Body of pancreas (tissue), 4 donors: ENCODE measurements at regions not wholly inside any gene's neighbourhood (a gene's known extent, or its start where the extent isn't known, plus 50 kb on each side); places are given as distances from the start of the nearest gene placed in this dataset.

ENCODE experiments used
- ATAC-seq: fragments of 150-250 bp; one replicate; pipeline ENCODE4 v1.9.1; 2016
- DNase-seq, 4 donors: peaks; one replicate each; pipeline ENCODE4 v3.0.0-alpha.2; 2019
- H3K27ac ChIP-seq, 4 donors: fragments of 200-600 bp; sonication (generic); 1 replicate in 3 of 4; 2 replicates in 1 of 4; pipeline versions ENCODE4 v1.5.1 to v1.6.1; 2016 to 2019; ENCODE audit warnings: mild to moderate bottlenecking in 1 of 4, mixed read lengths in 1 of 4, moderate library complexity in 1 of 4
- H3K27me3 ChIP-seq, 2 donors: fragments of 200-600 bp; sonication (generic); one replicate each; pipeline ENCODE4 v1.6.0; 2016; ENCODE audit warnings: mild to moderate bottlenecking in 1 of 2
- H3K36me3 ChIP-seq, 2 donors: fragments of 200-600 bp; sonication (generic); replicated peaks in 1 of 2; 2 replicates each; pipeline ENCODE4 v1.5.1; 2016; ENCODE audit warnings: low read depth in 2 of 2; ENCODE audit not compliant: insufficient read depth in 1 of 2
- H3K4me1 ChIP-seq: fragments of 200-600 bp; sonication (generic); one replicate; pipeline ENCODE4 v1.6.0; 2016
- H3K4me3 ChIP-seq, 2 donors: fragments of 200-600 bp; sonication (generic); 1 replicate in 1 of 2; 2 replicates in 1 of 2; pipeline ENCODE4 v1.5.1; 2016 to 2019
- H3K9me3 ChIP-seq, 3 donors: fragments of 200-600 bp; sonication (generic); 1 replicate in 2 of 3; 2 replicates in 1 of 3; pipeline ENCODE4 v1.5.1; 2016
- CTCF ChIP-seq, 7 experiments: fragments of 450-650 bp in 4 of 7; fragments of 200-600 bp in 3 of 7; sonication (generic) in 3 of 7; IDR thresholded peaks; one replicate each; pipeline ENCODE4 v1.5.1; 2016 to 2019; ENCODE audit warnings: antibody characterized with exemption in 7 of 7
- POLR2A ChIP-seq, 3 donors: fragments of 450-650 bp; IDR thresholded peaks; one replicate each; pipeline ENCODE4 v1.6.1; 2016; ENCODE audit warnings: antibody characterized with exemption in 3 of 3, mild to moderate bottlenecking in 2 of 3
- WGBS, 2 donors: methylation state at CpG; one replicate each; pipeline ENCODE4 v1.1.5; 2017; 5-methylcytosine and 5-hydroxymethylcytosine counted together
- intact Hi-C: fragments of 100-400 bp; cut with DNase I; formaldehyde crosslinking; loops from one replicate; pipeline ENCODE4 v1.15.1; 2023

- ATAC-seq (no peak), DNase-seq (no peak)
- no peaks in the 10 kb centered on the region for H3K36me3 ChIP-seq
- H3K9me3 ChIP-seq: no peaks in the 10 kb centered on the region
- H3K27ac ChIP-seq: no peak overlapping the region
- no peak for TF ChIP-seq CTCF (IDR thresholded peaks at IDR 0.05)
- no peak overlapping the region for H3K4me3 ChIP-seq
- intact Hi-C loops: no loop called here
- WGBS, 2 donors: 52 to 55% methylated on average over 6 of the region's 6 CpGs
- no peaks in the 10 kb centered on the region for H3K27me3 ChIP-seq
- no peaks in the 10 kb centered on the region for H3K4me1 ChIP-seq
Measured at GRCh38 chr5:118279540-118280294, 708.6 kb downstream of the DTWD2 start.

GRCh38 chr5:118270526-118270925 is 717.8 kb downstream of the DTWD2 start:
- Histone ChIP-seq H3K4me1 (no peaks in the 10 kb centered on the region), H3K27ac (no peak overlapping the region), H3K36me3 (no peaks in the 10 kb centered on the region), H3K4me3 (no peak overlapping the region), H3K27me3 (no peaks in the 10 kb centered on the region), H3K9me3 (no peaks in the 10 kb centered on the region)
- no peak for TF ChIP-seq CTCF (IDR thresholded peaks at IDR 0.05)
- no peak for TF ChIP-seq POLR2A (IDR thresholded peaks at IDR 0.05)
- no peak for DNase-seq
- intact Hi-C loops: no loop called here
- no peak for ATAC-seq
- 68 to 78% methylated on average over 1 of the region's 1 CpG for WGBS, 2 donors

GRCh38 chr5:118258223-118258622 is 730.1 kb downstream of the DTWD2 start:
- intact Hi-C loops: no loop called here
- no peak overlapping the region for H3K4me3 ChIP-seq
- 52 to 59% methylated on average over 1 of the region's 1 CpG for WGBS, 2 donors
- no peaks in the 10 kb centered on the region for H3K9me3 ChIP-seq
- H3K27me3 ChIP-seq: no peaks in the 10 kb centered on the region
- DNase-seq (no peak), ATAC-seq (no peak)
- TF ChIP-seq CTCF (IDR thresholded peaks at IDR 0.05) (no peak), POLR2A (IDR thresholded peaks at IDR 0.05) (no peak)
- no peaks in the 10 kb centered on the region for H3K36me3 ChIP-seq
- H3K4me1 ChIP-seq: no peaks in the 10 kb centered on the region
- no peak overlapping the region for H3K27ac ChIP-seq

GRCh38 chr5:118257066-118257465 is 731.3 kb downstream of the DTWD2 start:
- no peaks in the 10 kb centered on the region for H3K36me3 ChIP-seq
- no peak overlapping the region for H3K27ac ChIP-seq
- no peak for ATAC-seq
- no peak for DNase-seq
- no peaks in the 10 kb centered on the region for H3K9me3 ChIP-seq
- TF ChIP-seq CTCF (IDR thresholded peaks at IDR 0.05): no peak
- no peak for TF ChIP-seq POLR2A (IDR thresholded peaks at IDR 0.05)
- no peak overlapping the region for H3K4me3 ChIP-seq
- intact Hi-C loops: no loop called here
- no peaks in the 10 kb centered on the region for H3K27me3 ChIP-seq
- H3K4me1 ChIP-seq: no peaks in the 10 kb centered on the region
